IPS DF 6.9 (cell line): ENCODE measurements at regions not wholly inside any gene's neighbourhood (a gene's known extent, or its start where the extent isn't known, plus 50 kb on each side); places are given as distances from the start of the nearest gene placed in this dataset.

Experiments
- DNase-seq: peaks from one replicate; pipeline ENCODE4 v3.0.0-alpha.2; 2013; ENCODE audit warnings: low read depth, low spot score
- H3K27ac ChIP-seq: one replicate; pipeline ENCODE4 v1.5.1; 2013; ENCODE audit warnings: low read length, control low read depth
- H3K27me3 ChIP-seq: 2 replicates; pipeline ENCODE4 v1.6.1; 2013; ENCODE audit warnings: mild to moderate bottlenecking, low read length; ENCODE audit not compliant: control insufficient read depth, insufficient read depth
- H3K36me3 ChIP-seq: 2 replicates; pipeline ENCODE4 v1.6.1; 2013; ENCODE audit warnings: low read length; ENCODE audit not compliant: control insufficient read depth, insufficient read depth
- H3K4me1 ChIP-seq: 2 replicates; pipeline ENCODE4 v1.6.1; 2013; ENCODE audit warnings: low read length; ENCODE audit not compliant: control insufficient read depth, insufficient read depth
- H3K4me3 ChIP-seq: 2 replicates; pipeline ENCODE4 v1.5.1; 2013; ENCODE audit warnings: mild to moderate bottlenecking, low read length
- H3K9me3 ChIP-seq: 2 replicates; pipeline ENCODE4 v1.6.1; 2013; ENCODE audit warnings: low read length, inconsistent platforms; ENCODE audit not compliant: control insufficient read depth, insufficient read depth
- WGBS: extraction: QIAGEN DNeasy Blood & Tissue Kit; methylation state at CpG from one replicate; pipeline ENCODE4 v1.1.7; 2013; ENCODE audit warnings: mixed read lengths, missing lambda C conversion rate; ENCODE audit not compliant: insufficient read length, insufficient coverage; 5-methylcytosine and 5-hydroxymethylcytosine counted together

- H3K4me3 ChIP-seq = no peak overlapping the region
- no peaks in the 10 kb centered on the region for H3K36me3 ChIP-seq
- no peak for DNase-seq
- H3K27ac ChIP-seq = no peak overlapping the region
- H3K27me3 ChIP-seq = no peaks in the 10 kb centered on the region
- H3K9me3 ChIP-seq = no peaks in the 10 kb centered on the region; the same call in 1 of the 2 replicates
- H3K4me1 ChIP-seq = no peaks in the 10 kb centered on the region
Observed at GRCh38 chr10:85265121-85265520, 936.7 kb downstream of the CCSER2 start.

DNA sequence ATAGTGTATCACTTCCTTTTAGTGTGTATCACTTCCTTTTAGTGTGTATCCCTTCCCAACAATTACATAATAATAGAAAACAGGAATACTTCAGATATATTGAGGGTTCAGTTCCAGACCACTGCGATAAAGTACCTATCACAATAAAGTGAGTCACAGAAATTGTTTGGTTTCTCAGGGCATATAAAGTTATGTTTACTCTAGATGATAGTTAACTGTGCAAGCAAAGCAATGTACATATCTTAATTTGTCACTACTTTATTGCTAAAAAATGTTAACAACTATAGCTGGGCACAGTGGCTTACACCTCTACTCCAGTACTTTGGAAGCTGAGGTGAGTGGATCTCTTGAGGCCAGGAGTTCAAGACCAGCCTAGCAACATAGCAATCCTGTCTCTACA lies 938.4 kb downstream of the CCSER2 start:
- H3K36me3 ChIP-seq = no peaks in the 10 kb centered on the region
- WGBS = no CpG with 5 or more reads among the region's 1 CpG
- no peak overlapping the region for H3K27ac ChIP-seq
- no peaks in the 10 kb centered on the region for H3K4me1 ChIP-seq
- H3K4me3 ChIP-seq = no peak overlapping the region
- H3K27me3 ChIP-seq = no peaks in the 10 kb centered on the region
- no peaks in the 10 kb centered on the region; the same call in 1 of the 2 replicates for H3K9me3 ChIP-seq
- no peak for DNase-seq

DNA sequence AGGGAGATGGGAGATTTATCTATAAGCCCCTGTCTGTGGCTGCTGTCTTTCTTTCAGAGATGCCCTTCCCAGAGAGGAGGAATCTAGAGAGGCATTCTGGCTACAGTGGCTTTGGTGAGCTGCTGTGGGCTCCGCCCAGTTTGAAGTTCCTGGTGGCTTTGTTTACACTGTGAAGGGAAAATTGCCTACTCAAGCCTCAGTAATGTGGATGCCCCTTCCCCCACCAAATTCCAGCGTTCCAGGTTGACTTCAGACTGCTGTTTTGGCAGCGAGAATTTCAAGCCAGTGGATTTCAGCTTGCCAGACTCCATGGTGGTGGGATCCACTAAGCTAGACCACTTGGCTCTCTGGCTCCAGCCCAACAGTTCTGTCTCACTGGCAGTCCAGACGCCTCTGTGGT lies 951.6 kb downstream of the CCSER2 start:
- WGBS = no CpG with 5 or more reads among the region's 4 CpGs
- Histone ChIP-seq H3K9me3 (no peaks in the 10 kb centered on the region), H3K27me3 (no peaks in the 10 kb centered on the region), H3K4me1 (no peaks in the 10 kb centered on the region), H3K27ac (no peak overlapping the region), H3K36me3 (no peaks in the 10 kb centered on the region), H3K4me3 (no peak overlapping the region)
- no peak for DNase-seq

DNA sequence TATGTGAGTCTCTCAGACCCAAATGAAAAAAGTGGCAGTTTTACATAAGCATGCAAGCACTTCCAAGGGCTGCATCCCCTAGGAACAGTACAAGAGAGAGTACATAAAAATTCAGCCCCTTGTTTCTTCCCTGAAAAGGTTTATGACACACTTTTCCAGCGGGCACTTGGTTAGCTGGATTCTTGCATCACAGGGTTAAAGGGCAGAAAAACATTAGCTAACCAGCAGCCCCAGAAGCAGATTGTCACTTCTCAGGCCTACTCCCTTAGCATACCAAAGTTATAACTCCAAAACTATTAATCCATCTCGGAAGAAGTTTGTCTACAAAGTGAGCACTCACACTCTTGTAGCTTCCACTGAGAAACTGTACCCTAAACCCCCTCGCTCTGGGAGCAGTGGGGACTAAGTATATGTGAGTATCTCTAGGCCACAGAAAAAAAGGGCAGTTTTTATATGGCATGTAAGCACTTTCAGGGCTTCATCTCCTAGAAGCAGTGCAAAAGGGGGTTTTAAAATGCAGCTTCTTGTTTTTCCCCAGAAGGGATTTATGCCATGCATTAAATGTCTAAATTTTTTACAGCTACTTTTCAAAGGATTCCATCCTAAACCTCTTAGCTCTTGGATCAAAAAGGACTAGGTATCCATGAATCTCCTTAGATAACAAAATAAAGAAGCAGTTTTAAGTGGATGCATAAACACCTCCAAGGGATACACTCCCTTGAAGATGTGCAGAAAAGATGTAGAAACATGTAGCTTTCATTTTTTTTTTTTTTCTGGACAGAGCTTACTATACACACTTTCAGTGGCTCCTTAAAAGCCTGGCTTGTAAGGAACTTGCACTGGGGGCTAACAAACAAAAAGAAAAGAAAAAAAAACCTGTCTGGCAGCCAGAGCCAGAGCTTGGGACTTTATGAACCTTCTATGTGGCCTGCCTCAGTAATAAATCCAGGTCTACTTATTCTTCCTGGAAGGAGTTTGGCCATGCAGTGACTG lies 956.7 kb downstream of the CCSER2 start:
- Histone ChIP-seq H3K27me3 (no peaks in the 10 kb centered on the region), H3K4me1 (no peaks in the 10 kb centered on the region), H3K27ac (no peak overlapping the region), H3K4me3 (no peak overlapping the region), H3K36me3 (no peaks in the 10 kb centered on the region), H3K9me3 (no peaks in the 10 kb centered on the region)
- no CpG with 5 or more reads among the region's 3 CpGs for WGBS
- no peak for DNase-seq

- WGBS = no CpG with 5 or more reads among the region's 3 CpGs
- Histone ChIP-seq H3K27ac (no peak overlapping the region), H3K4me3 (no peak overlapping the region), H3K36me3 (no peaks in the 10 kb centered on the region), H3K27me3 (no peaks in the 10 kb centered on the region), H3K9me3 (no peaks in the 10 kb centered on the region), H3K4me1 (no peaks in the 10 kb centered on the region)
- no peak for DNase-seq
Observed at GRCh38 chr10:85293483-85293882, 965.1 kb downstream of the CCSER2 start.

DNA sequence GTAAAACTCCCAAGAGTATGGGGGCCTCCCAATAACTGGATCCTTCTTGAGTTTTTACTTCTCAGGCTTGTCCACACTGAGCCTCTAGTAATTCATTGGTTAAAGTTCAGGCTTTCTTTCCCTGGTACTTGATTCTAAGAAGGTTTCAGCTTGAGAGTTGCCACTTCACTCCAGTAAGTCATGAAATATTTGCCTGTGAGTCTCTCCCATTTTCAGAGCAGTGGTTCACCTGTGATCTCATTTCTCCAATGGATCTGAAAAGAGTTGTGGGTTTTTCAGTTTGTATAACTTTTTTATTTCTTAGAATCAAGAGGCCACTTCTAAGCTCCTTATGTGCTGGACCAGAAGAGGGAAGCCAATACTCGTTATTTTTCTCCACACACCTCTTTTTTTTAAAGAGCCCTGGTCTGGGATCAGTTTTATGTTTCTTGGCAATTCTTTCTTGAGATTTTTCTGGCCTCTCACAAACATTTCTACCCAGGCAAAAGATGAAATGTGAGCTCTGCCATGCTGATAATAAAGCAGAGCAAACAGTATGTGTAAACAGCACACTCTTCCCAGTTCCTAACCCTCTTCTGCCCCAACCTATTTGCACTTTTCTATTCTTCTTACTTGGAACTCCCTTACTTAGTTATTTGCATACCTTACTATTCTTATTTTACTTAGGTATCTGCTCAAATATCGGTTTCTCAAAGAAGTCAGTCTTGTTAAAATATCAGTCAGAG lies 983.4 kb downstream of the CCSER2 start:
- no peaks in the 10 kb centered on the region for H3K27me3 ChIP-seq
- H3K9me3 ChIP-seq = no peaks in the 10 kb centered on the region
- no peaks in the 10 kb centered on the region for H3K4me1 ChIP-seq
- H3K4me3 ChIP-seq = no peak overlapping the region
- no peak overlapping the region for H3K27ac ChIP-seq
- H3K36me3 ChIP-seq = no peaks in the 10 kb centered on the region
- WGBS = no CpG with 5 or more reads among the region's 2 CpGs
- DNase-seq = no peak

DNA sequence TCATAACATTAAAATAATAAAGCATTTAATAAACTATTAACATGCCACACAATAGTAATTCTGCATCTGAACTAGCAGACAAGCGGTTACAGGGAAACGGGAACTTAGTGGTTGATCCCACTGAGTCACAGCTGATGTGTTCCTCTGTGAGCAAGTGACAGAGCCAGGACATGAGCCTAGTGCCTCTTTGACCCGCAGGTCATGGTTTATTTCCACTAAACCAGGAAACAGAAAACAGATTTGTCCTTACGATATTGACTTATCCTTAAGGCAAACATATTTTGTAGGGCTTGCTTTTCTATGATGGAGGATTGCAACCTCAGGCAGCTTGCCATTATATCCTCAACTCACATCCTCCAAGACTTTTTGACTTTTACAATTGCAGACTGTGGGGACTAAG lies 987.3 kb downstream of the CCSER2 start:
- no peaks in the 10 kb centered on the region for H3K27me3 ChIP-seq
- no peaks in the 10 kb centered on the region for H3K9me3 ChIP-seq
- no peak overlapping the region for H3K27ac ChIP-seq
- no peak overlapping the region for H3K4me3 ChIP-seq
- no peaks in the 10 kb centered on the region for H3K4me1 ChIP-seq
- H3K36me3 ChIP-seq = no peaks in the 10 kb centered on the region
- no CpG with 5 or more reads among the region's 4 CpGs for WGBS
- DNase-seq = no peak

DNA sequence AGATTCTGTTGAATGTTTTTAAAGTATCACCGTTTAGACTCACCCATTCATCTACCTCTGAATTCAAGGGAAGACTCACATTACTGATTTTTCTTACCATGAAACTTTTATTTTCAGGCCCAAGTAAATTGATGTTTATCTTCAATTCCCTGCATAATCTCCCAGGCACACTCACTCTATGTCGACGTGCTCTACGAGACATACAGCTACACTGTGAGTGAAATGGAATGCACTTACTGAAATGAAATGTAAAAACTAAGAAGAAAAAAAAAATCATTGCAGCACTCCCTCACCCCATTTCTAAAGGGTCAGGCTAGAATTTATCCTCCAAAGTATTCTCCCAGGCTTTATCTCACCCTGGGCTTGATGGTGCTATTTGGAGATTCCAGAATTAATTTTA lies 987.9 kb downstream of the CCSER2 start:
- H3K9me3 ChIP-seq = no peaks in the 10 kb centered on the region
- no peaks in the 10 kb centered on the region for H3K4me1 ChIP-seq
- no CpG with 5 or more reads among the region's 4 CpGs for WGBS
- no peaks in the 10 kb centered on the region for H3K27me3 ChIP-seq
- DNase-seq = no peak
- H3K36me3 ChIP-seq = no peaks in the 10 kb centered on the region
- H3K27ac ChIP-seq = no peak overlapping the region
- no peak overlapping the region for H3K4me3 ChIP-seq

DNA sequence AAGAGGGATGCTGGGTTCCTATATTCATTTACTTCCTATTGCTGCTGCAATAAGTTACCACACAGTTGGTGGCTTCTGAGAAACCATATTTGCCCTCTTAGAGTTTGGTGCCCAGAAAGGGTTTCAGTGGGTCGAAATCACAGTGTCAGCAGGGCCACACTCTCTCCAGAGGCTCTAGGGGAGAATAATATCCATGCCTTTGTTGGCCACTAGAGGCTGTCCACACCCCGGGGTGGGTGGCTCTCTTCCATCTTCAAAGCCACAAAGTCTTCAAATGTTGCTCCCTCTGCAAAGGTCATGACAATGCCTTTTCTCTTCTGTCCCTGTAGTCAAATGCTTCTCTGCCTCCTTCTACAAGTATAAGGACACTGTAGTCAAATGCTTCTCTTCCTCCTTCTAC lies 989.4 kb downstream of the CCSER2 start:
- no CpG with 5 or more reads among the region's 2 CpGs for WGBS

DNA sequence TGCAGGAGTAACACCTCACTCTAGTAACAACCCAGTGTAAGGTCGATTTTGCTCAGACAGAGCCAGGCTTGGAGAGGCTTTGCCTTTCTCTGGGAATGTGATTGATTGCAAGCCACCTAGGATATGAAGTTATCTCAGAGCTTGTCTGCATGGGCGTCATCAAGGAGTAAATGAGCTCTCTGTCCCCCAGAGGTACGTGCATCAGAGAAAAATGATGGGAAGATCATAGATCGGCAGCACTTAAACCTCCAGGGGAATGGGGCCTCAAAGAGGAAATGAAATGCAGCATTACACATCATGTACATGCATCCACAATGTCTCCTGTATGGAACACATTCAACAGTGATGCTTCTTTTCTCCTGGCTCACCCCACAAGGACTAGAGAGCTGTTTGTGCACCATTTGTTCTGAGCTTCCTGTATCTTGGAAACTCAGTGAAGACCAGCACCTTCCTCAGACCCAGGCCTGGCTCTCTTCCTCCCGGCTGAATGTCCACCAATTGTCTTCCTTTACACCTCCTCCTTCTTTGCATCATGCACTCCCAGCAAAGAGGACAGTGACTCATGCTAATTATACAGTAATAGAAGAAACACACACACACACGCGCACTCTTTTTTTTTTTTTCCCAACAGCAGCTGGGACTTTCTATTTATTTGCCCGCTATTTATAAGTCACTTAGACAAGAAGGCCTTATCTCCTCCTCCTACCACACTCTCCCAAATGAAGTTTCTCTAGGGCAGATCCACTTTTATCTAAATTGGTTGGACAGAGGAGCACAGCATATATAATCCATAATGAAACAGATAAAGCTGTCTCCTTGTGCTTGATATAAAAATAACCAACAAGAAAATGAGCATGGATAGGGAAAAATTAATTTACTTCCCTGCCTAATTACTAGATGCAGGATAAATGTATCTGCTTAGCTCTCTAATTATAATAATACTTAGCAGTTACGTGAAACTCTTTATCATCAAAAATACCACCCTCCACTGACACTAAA lies 990.7 kb downstream of the CCSER2 start:
- Histone ChIP-seq H3K36me3 (no peaks in the 10 kb centered on the region), H3K27me3 (no peaks in the 10 kb centered on the region), H3K4me1 (no peaks in the 10 kb centered on the region), H3K9me3 (no peaks in the 10 kb centered on the region), H3K27ac (no peak overlapping the region), H3K4me3 (no peak overlapping the region)
- whole genome bisulfite sequencing = no CpG with 5 or more reads among the region's 9 CpGs
- DNase-seq = no peak

More for the DNA sequence above, 989.4 kb downstream of the CCSER2 start:
- Histone ChIP-seq H3K36me3 (no peaks in the 10 kb centered on the region), H3K9me3 (no peaks in the 10 kb centered on the region), H3K4me3 (no peak overlapping the region), H3K4me1 (no peaks in the 10 kb centered on the region), H3K27ac (no peak overlapping the region), H3K27me3 (no peaks in the 10 kb centered on the region)
- DNase-seq = no peak
